C4-2B (cell line): ENCODE measurements at regions not wholly inside any gene's neighbourhood (a gene's known extent, or its start where the extent isn't known, plus 50 kb on each side); places are given as distances from the start of the nearest gene placed in this dataset.

Experiments
- H3K27ac ChIP-seq: fragments of 450-650 bp; 2 replicates; pipeline ENCODE4 v1.5.1; 2017
- ZFX ChIP-seq: fragments of 450-650 bp; IDR thresholded peaks from 2 replicates; pipeline ENCODE4 v1.6.1; 2017
- TF ChIP-seq, protein P1 (sequence below): fragments of 450-650 bp; conservative IDR thresholded peaks from 2 replicates; pipeline ENCODE4 v1.5.1; 2017; ENCODE audit warnings: mild to moderate bottlenecking

DNA sequence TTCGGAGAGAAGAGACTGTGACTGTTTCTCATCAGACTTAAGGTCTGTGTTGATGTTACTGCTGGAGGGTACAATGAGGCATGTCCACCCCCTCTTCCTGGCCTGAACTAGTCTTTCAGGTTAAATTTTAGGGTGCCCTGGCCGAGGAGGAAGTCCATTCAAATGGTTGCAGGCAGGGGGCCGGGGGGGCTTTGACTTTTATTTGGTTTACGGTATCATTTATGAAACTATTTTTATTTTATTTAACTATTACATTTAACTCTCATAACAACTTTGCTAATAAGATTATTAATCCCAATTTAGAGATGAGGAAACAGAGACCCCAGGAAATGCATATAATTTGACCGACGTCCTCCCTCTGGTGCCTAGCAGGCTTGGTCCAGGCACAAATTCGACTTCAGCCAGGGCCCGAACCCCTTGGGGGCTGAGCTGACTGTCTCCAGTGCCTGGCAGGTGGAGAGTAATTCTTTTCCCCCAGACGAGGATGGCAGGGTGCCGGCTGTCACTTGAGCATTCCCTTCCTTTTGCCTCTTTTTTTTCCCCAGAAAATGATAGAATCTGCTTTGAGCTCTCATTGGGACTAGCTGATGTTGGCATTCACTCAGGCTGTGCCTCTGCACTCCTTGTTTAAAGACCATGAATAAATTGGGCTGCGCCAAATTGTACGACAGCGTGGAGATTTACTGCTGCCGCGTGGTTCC is 255.3 kb upstream of the SALL3 start:
- TF ChIP-seq, protein P1, sequence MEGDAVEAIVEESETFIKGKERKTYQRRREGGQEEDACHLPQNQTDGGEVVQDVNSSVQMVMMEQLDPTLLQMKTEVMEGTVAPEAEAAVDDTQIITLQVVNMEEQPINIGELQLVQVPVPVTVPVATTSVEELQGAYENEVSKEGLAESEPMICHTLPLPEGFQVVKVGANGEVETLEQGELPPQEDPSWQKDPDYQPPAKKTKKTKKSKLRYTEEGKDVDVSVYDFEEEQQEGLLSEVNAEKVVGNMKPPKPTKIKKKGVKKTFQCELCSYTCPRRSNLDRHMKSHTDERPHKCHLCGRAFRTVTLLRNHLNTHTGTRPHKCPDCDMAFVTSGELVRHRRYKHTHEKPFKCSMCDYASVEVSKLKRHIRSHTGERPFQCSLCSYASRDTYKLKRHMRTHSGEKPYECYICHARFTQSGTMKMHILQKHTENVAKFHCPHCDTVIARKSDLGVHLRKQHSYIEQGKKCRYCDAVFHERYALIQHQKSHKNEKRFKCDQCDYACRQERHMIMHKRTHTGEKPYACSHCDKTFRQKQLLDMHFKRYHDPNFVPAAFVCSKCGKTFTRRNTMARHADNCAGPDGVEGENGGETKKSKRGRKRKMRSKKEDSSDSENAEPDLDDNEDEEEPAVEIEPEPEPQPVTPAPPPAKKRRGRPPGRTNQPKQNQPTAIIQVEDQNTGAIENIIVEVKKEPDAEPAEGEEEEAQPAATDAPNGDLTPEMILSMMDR, result no peak
- TF ChIP-seq ZFX, result no peak
- H3K27ac ChIP-seq, result no peak overlapping the region

DNA sequence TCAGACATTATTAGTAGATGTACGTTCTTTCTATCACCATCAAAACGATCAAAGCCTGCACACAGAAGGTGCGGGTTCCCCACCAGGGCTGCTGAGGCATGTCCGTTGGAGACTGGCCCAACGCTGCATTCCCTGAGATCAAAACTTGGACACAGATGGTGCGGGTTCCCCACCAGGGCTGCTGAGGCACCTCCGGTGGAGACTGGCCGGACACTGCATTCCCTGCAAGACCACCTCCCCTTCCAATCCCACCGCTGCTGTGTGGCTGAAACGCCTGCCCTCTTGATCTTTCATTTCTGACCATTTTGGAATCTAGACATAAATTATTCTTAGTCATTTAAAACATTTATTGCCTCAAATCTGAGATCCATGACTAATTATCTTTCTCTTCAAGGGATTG is 254.2 kb upstream of the SALL3 start:
- H3K27ac ChIP-seq, result no peak overlapping the region
- TF ChIP-seq, protein P1, result no peak
- TF ChIP-seq ZFX, result no peak

DNA sequence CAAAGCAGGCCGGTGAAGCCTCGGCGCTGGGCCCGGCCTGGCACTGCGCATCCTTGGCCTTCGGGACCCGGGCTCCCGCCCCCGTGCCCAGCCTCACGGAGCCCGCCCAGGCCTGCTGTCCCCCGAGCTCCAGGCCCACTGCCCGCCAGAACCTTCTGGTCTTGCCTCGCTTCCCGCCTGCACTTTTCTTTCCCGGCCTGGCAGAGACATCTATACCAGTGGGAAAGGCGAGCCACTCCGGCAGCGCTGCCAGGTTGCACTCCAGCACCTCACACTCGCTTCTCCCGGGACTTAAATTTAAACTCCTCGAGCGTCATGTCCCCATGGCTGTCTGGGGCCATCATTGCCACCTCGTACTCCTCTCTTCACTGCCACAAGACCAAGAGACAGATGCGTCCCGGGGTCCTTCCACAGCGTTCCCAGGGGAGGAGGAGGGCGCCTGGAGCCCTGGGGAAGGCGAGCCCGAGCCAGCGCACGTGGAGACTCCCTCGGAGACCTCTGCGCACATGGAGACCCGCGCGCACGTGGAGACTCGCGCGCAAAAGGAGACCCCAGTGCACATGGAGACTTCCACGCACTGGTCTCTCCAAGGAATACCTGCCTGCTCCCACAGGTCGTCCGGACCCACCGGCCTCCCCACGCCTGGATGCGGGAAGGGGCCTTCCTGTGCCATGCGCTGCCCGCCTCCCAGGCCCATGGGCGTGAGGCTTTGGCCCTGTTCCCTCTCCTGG is 253.1 kb upstream of the SALL3 start:
- TF ChIP-seq ZFX, result no peak
- TF ChIP-seq, protein P1, result no peak
- no peak overlapping the region for H3K27ac ChIP-seq

DNA sequence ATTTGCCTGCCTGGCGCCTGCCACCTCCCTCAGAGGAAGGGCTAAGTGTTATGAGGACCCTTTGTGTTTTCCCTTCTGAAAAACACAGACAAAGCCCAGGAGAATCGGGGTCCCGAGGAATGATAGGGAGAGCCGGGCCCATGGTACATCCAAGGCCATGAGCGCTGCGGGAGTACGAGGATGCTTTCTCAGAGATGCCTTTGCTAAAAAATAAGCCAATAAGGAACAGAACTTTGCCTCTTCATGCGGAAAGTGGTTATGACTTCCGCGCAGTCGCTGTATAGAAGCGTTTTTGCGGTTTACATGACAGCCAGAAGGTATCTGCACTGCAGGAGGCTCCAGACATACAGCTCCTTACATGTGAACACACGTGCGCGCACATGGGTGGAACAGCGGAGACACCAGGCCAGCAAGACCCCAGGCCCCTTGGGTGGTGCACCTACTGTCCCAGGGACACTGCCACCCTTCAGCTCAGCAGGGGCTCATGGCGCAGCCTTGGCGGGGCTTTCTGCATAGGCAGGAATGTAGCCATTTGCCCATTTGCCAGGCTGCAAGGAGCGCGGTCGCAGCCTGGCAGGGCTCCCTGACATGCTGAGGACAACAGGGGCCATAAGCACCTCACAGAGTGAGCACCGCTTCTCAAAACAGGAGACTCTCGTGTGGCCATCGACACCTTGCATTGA is 252.4 kb upstream of the SALL3 start:
- no peak overlapping the region for H3K27ac ChIP-seq
- TF ChIP-seq, protein P1, result no peak
- no peak for TF ChIP-seq ZFX

DNA sequence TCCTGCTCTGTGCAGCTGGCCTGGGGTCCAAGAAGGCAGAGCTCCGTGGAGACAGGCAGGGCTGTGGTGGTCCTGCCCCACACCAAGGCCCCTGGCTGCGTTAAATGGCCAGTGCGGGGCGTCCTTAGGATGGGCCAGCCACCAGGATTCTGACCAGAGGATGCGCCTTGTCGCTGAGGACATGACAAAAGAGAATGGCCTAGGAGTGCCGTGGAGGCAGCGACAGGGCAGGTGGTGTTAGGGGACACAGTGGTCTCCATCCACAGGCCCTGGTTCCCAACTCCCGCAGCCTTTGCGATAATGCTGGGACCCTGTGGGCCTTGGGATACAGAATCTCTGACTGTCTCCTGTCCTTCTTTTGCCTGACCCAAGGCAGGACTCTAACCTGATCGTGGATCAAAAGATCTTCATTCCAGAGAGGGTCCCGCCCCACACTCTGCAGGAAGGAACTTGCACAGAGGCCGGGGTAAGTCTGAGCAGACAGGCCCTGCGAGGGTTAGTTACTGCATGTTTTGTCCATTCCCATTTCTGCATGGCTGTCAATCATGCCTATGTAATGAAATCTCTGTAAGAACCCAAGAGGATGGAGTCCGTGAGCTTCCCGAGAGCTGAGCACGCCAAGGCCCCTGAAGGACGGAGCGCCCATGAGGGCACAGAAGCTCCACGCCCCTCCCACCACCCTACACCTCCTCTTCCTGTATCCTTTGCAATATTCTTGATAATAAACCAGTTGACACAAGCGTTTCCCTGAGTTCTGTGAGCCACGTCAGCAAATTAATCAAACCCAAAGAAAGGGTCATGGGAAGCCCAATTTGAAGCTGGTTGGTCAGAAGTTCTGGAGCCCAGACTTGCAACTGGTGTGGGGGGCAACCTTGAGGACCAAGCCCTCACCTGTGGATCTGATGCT is 251.5 kb upstream of the SALL3 start:
- TF ChIP-seq, protein P1, result no peak
- no peak for TF ChIP-seq ZFX

DNA sequence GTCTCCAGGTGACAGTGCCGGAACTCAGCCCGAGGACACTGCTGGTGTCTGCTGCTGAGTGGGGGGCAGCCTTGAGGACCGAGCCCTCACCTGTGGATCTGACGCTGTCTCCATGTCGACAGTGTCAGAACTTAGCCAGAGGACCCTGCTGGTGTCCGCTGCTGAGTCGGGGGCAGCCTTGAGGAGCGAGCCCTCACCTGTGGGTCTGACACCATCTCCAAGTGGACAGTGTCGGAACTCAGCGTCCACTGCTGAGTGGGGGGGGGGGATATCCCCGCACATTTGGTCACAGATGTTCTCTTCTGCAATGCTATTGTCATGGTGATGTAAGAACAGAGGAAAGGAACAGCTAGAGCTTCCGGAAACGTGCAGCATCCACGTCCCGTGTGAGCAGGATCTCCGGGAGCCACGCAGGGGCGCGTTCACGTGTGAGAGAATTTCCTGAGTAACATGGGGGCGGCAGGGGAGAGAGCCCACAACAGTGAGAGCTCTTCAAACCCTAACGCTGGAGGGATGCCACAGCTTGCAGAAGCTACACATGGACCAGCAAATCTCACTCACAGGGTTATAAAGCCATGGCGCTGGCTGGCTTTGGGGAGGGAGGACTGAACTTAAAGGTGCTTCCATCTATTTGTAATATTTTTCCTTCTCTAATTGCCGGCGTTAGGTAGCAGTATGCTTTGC is 250.7 kb upstream of the SALL3 start:
- TF ChIP-seq ZFX, result no peak
- TF ChIP-seq, protein P1, result no peak
- no peak overlapping the region for H3K27ac ChIP-seq

More for the DNA sequence above, 251.5 kb upstream of the SALL3 start:
- no peak overlapping the region for H3K27ac ChIP-seq
